ENCODE measurements at regions not wholly inside any gene's neighbourhood (a gene's known extent, or its start where the extent isn't known, plus 50 kb on each side); places are given as distances from the start of the nearest gene placed in this dataset.

GRCh38 chr7:156180451-156181229 is 368.4 kb upstream of the SHH start:
- no peak for DNase-seq (ENCODE audit: low read depth)

- DNase-seq (ENCODE audit: low read depth): no peak
Observed at GRCh38 chr7:156179872-156180390, 367.7 kb upstream of the SHH start.

GRCh38 chr7:156178857-156179256 is 366.6 kb upstream of the SHH start:
- no peak for DNase-seq (ENCODE audit: low read depth)

- no peak for DNase-seq (ENCODE audit: low read depth)
Observed at GRCh38 chr7:156178214-156178613, 366.0 kb upstream of the SHH start.

GRCh38 chr7:156177422-156178055 is 365.3 kb upstream of the SHH start:
- no peak for DNase-seq (ENCODE audit: low read depth)

- DNase-seq (ENCODE audit: low read depth): no peak
Observed at GRCh38 chr7:156176039-156176438, 363.8 kb upstream of the SHH start.

GRCh38 chr7:156175003-156175402 is 362.7 kb upstream of the SHH start:
- DNase-seq (ENCODE audit: low read depth): no peak

- DNase-seq (ENCODE audit: low read depth): no peak
Observed at GRCh38 chr7:156174428-156174827, 362.2 kb upstream of the SHH start.

- no peak for DNase-seq (ENCODE audit: low read depth)
Observed at GRCh38 chr7:156173748-156174353, 361.6 kb upstream of the SHH start.

- DNase-seq (ENCODE audit: low read depth): no peak
Observed at GRCh38 chr7:156173346-156173745, 361.1 kb upstream of the SHH start.

- DNase-seq (ENCODE audit: low read depth): no peak
Observed at GRCh38 chr7:156172638-156173037, 360.4 kb upstream of the SHH start.

- DNase-seq (ENCODE audit: low read depth): no peak
Observed at GRCh38 chr7:156169474-156170370, 357.5 kb upstream of the SHH start.

GRCh38 chr7:156168434-156168833 is 356.2 kb upstream of the SHH start:
- no peak for DNase-seq (ENCODE audit: low read depth)

- DNase-seq (ENCODE audit: low read depth): no peak
Observed at GRCh38 chr7:156167987-156168386, 355.7 kb upstream of the SHH start.

- DNase-seq (ENCODE audit: low read depth): no peak
Observed at GRCh38 chr7:156167417-156167807, 355.1 kb upstream of the SHH start.

- no peak for DNase-seq (ENCODE audit: low read depth)
Observed at GRCh38 chr7:156166692-156167416, 354.6 kb upstream of the SHH start.

- DNase-seq (ENCODE audit: low read depth): no peak
Observed at GRCh38 chr7:156163747-156164146, 351.5 kb upstream of the SHH start.

- DNase-seq (ENCODE audit: low read depth): no peak
Observed at GRCh38 chr7:156162451-156162850, 350.2 kb upstream of the SHH start.

GRCh38 chr7:156160811-156161210 is 348.5 kb upstream of the SHH start:
- no peak for DNase-seq (ENCODE audit: low read depth)

GRCh38 chr7:156158693-156159092 is 346.4 kb upstream of the SHH start:
- DNase-seq (ENCODE audit: low read depth): no peak

- no peak for DNase-seq (ENCODE audit: low read depth)
Observed at GRCh38 chr7:156158213-156158612, 345.9 kb upstream of the SHH start.
